ENCODE measurements at regions not wholly inside any gene's neighbourhood (a gene's known extent, or its start where the extent isn't known, plus 50 kb on each side); places are given as distances from the start of the nearest gene placed in this dataset.
"Not testable (repeated sequence)": the region's sequence is repeated elsewhere in the genome, so short reads cannot be mapped to it uniquely, and the experiment has no call there.

DNA sequence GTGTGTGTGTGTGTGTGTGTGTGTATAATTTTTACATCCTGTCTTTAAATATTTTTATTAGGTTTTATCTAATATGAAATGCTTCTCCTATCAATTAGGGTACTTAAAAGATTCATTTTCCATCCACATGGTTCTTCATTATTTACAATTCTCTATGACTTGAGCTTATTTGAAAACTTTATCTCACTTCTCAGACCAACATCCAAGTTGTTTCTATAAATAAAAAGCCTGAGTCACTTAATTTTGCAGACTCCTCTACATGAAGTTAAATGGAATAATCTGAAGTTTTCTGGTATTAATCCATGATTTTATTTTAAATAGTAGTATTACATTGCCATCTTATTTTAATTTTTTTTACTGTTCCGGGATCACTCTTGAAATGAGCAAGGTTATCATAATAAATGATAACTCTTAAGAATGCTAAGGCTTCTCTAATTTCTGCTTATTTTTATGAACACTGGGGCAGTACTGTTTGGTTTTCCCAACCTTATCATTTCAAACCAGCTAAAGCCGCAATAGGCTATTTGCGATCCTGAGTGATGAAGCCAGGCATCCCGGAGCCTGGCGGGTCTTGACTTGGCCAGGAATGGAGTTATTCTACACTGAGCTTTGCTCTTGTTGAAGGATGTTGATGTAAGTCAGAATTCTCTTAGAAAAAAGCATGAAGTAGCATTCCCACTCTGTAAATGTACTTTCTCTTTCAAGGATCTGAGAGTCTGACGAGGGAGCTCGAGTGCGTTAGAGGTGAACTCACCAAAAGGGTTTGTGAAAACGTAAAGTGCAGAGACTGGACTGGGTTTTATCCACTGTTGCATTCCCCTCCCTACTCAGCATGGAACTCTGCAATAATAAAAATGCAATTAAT lies 220.2 kb upstream of the LRTM1 start:
- no peak for DNase-seq

DNA sequence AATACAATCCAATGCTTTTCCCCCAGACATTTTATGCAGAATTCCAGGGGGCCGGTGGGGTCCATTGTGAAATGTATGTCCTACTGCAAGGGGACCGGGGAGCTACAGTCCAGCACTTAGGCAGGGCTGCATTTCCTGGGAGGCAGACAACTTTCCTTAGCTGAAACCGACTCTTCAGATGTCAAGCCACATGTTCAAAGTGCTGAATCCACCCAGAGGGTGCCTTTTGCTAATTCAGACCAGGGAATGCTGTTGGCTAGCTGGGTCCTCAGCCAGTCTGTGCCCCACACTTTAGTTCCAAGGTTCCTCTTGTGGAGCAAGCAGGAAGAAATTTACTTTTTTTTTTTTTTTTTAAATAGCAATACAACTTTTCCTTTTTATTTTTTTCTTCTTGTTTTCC lies 219.5 kb upstream of the LRTM1 start:
- no peak for DNase-seq

DNA sequence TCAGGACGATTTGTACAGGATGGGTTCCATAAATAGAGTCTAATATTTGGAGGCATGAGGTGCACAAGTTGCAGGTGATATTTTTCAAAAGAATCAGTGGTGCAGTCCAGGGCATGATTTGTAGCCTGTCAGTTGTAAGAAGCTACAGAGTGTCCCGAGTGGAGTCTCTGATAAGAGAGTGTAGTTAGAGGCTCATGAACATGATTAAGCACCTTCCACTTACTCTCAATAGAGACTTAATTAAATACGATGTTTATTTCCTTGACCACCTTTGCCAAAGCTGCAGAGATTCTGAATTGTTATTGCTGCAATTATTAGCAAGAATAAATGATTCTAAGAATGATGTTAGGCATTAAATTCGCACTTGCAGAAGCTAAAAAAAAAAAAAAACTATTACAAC lies 218.4 kb upstream of the LRTM1 start:
- DNase-seq, result no peak

DNA sequence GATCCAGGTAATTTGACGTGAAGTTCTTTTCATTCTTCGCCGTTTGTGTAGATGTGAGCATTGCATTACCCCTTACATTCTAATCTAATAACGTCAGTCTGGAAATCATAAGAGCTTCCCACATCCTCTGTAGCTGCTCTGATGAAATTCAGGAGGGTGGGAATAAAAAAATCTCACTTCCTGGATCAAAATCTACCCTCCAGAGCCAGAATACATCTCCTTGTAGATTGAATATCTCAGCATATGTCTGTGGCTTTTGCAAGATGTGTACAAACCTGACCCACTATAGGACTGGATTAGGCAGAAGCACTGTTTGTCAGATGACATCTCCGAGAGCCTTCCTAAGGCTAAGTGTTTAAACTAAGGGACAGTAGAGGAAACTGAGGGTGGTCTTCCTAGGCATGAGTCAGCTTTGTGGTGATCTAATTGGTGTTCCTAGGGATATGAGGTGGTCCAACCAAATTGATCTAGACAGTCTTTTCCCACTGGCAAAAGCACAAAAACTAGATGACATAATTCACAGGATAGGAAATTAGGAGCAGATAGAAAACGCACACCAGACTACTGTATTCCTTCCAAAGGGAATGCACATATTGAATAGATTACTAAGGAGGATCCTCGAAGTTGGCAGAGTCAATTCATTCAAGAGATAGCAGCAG lies 216.3 kb upstream of the LRTM1 start:
- no peak for DNase-seq

DNA sequence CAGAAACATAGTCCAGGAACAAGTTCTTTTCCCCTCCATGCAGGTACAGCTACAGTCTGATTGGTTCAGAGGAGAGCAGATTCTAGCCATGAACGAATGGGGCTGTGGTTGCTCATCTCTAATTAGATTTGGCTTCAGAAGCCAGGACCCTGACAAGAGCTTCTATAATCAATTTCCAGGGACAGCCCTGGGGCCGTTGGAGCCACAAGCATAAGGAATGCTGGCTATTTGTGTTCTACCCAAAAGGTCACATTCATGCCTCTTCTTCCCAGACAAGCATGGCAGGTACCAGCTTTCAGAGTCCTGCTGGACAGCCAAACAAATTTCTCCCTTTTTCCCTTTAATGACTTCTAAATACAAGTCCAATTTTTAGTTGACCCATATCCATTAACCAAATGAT lies 215.5 kb upstream of the LRTM1 start:
- DNase-seq, result no peak

DNA sequence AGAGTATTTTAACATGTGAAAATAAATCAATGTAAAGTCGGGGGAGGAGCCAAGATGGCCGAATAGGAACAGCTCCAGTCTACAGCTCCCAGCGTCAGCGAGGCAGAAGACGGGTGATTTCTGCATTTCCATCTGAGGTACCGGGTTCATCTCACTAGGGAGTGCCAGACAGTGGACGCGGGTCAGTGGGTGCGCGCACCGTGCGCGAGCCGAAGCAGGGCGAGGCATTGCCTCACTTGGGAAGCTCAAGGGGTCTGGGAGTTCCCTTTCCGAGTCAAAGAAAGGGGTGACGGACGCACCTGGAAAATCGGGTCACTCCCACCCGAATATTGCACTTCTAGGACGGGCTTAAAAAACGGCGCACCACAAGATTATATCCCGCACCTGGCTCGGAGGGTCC lies 208.4 kb upstream of the LRTM1 start:
- DNase-seq, result not testable (repeated sequence)

DNA sequence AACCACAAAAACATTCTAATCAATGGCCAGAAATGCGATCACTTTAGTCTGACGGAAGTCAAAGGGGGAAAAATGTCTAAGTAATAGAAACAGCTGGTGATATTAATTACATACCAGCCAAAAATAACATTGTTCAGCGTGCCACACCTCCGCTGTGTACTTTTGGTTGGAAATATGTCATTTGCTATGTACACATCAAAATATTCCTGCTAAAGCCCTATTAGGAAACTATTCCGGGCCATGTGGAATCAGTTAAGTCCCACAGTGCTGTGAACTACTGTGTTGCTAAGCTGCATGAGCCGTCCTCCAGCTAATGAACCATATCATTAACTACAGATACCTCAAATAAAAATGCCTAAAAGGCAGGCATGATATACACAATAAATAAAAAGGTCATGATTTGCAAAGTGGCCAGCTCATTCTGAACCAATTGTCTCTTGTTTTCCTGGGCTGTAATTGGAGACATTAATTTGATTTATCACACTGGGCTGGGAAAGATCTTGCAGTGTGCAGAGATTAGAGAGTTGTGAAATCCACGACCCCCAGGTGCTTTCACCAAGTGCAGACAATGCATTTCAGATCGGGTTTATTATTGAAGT lies 200.5 kb upstream of the LRTM1 start:
- no peak for DNase-seq

DNA sequence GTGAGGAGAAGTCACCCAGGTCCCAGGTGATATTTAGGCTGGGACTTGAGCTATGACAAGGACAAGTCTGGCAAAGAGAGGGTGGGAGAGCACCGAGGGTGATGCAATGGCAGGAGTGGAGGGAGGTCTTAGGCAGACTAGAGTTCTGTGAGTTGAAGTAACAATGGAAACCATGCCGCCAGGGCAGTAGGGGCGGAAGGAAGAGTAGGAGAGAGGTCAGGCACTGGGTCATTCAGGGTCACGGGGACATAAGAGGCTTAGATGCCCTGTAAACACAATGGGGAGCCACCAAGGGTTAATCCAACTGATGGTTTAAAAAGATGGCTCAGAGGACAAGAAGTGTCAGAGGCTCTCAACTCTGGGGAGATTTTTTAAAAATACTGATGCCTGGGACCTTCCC lies 199.7 kb upstream of the LRTM1 start:
- no peak for DNase-seq

DNA sequence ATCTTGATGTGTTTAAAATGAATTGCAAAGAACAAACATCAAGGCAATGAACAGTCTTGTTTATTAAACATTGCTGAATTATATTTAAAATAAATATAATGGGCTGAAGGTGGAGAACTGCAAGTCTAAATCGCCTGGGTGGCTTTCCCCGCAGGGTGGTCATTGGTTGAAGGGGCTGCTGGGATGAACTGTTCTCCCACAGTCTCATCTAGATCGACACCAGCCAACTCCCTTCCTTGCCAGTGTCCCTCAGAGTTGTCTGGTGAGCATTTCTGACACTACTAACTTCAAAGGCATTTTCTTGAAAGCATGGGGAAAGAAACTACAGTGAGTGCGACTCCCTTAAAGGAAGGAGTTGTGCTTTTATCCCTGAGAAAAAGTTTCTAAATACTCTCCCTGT lies 196.5 kb upstream of the LRTM1 start:
- no peak for DNase-seq

Measured in dermis blood vessel endothelial cell (primary cell).